Limb (tissue), 2 donors: ENCODE measurements at regions not wholly inside any gene's neighbourhood (a gene's known extent, or its start where the extent isn't known, plus 50 kb on each side); places are given as distances from the start of the nearest gene placed in this dataset.

Experiments
- DNase-seq, 2 donors: peaks; one replicate each; pipeline ENCODE4 v3.0.0-alpha.2; 2016; ENCODE audit errors: extremely low spot score in 2 of 2

DNA sequence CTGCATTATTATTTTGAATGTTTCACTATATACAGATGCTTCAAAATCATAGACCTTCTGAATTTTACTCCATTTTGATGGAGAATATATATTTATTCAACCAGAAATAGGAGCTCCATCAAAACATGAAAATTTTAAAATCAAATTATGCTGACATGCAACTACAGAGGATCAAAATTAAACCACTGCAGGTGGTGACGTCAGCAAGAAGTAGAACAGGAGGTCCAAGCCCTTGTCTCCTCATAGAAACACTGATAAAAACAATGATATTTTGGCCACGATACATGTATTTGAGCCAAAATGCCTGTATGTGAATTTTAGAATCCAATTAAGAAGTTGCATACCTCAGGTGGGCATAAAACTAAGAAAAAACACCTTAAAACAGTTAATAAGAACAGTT lies 236.6 kb upstream of the FBXL7 start:
- DNase-seq = no peak

DNA sequence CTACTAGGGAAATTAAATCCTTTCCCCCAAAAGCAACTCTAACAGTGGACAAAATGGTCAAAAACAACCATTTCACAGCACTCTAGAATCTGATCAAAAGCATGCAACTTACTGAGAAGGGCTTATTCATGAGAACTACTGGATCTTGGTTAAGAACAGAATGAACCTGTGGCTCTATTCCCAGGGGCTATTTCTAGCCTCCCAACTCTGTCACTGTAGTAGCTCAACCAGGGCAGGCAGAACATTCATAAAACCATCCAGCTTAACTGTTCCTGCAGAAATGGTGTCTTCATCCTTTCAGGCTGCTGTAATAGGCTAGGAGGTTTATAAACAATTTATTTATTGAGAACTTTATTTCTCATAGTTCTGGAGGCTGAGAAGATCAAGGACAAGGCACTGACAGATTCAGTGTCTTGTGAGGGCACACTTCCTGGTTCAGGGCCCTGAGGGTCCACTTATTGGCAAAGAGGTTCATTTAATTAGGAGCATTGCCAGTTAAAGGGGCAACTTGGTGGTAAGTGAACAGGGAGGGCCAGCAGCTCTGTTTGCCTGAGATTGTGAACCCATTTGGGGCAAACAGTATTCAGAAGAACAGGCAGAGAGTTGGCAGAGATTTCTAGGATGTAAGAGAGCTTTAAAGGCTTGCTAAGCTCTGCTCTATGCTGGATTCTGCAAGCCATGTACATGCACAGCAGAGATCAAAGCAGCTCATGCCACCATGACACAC lies 238.5 kb upstream of the FBXL7 start:
- DNase-seq = no peak

DNA sequence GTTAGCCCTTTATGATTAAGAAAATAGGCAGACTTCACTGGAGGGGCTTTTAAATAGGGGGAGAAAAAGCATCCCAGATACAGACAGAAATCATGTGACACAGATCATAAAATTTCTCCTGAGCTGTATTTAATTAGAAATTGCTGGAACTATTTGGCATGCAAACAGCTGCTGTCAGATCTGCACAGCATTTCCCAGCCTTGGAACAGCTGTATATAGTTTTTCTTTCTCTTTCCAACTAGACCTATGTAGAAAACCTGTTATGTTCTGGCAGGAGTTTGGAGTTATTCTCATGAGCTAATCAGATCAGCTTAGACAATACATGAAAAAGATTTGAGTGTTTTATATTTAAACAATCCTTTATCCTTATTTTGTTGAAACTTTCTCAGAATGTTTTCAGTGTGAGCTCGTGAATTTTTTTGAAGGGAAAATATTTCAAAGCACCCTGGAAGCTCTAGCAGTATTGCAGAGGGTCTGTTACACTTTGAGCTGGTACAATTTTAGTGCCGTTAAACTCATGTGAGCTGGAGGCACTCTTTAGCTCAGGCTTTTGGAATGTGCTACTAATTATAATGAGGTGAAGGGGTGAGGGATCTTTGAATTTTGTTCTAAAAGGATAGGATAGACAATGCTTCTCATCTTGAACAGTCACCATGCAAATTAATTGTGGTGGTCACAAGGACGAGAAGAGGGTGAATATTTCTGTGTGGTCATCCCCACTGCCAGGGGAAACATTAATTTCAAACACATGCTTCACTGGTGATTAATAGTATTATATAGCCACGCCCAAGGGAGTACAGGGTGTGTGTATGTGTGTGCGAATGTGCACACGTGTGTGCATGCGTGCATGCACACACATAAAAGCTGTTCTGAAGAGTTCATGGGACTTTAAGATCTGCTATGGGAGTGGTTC lies 239.4 kb upstream of the FBXL7 start:
- DNase-seq = peak in 1 of 2 donors; percentile 92

DNA sequence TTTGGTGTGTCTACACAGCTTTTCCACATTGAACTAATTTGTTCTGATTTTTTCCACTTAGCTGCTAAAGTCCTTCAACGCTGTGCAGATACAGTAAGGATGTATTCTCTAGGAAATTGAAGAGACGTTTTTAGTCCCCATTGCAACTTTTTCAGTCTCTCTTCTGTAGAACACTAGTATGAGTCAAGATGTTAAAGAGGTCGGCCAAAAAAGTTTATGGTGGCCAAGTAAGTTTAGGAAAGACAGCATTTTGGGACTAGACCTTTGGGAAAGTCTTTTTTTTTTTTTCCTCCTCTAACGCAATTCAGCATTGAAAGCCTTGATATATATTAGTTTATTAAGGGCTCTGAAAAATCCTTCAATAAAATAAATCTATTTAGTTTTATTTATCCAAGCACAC lies 243.5 kb upstream of the FBXL7 start:
- no peak for DNase-seq

DNA sequence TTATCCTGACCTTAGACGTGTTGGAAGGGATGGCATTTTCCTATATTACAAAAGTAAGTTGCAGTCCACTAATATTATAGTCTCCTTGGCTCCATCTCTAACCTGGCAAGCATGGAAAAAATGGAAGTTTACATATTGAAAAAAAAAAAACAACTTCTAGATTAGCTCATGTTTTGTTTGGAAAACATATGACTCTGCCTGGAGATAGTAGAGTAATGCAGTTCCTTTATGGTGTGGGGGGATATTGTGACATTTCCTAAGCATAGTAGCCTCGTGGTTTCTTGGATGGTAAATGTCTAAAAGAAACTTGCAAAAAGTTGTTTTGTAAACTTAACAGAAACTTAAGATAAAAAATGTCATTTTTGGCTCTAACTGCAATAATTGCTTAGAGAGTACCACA lies 244.4 kb upstream of the FBXL7 start:
- DNase-seq = no peak

DNA sequence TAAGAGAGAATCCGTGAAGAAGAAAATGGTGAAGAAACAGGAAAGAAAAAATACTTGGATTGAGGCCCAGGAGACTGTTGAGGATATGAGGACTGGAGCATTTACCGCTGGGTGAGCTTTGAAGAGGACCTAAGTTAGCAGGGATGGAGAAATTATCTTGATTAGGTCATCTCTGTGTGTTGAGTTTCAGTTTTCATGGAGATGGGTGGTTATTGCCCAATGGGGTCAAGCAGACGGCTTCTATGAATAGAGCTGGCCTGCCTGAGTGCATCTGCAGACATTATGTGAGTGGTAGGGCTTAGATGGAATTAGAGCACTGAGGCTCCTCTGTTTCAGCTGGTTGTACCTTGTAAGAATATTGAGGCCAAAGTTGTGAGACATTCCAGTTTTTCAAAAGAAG lies 245.4 kb upstream of the FBXL7 start:
- DNase-seq = no peak

DNA sequence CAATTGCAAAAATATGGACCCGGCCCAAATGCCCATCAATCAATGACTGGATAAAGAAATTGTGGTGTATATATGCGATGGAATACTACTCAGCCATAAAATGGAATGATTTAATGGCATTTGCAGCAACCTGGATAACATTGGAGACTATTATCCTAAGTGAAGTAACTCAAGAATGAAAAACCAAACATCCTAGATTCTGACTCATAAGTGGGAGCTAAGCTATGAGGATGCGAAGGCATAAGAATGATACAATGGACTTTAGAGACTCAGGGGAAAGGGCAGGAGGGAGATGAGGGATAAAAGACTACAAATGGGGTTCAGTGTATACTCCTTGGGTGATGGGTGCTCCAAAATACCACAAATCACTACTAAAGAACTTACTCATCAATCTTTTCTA lies 247.6 kb upstream of the FBXL7 start:
- DNase-seq = no peak

DNA sequence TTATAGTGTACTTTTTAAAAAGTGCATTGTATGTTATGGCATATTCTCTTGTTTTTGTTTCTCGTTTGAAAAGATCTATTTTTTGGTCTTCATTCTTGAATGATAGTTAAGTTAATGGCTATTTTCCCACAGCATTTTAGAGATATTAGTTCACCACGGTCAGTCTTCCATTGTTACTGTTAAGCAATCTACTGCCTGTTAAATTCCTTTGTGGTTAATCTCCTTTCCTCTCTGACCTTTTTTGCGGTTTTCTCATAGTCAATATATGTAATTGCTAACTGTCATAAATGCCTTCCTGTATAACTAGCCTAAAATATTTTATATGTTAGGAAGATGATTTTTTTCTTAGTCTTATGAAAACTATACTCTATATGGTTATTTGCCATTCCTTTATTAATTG lies 250.8 kb upstream of the FBXL7 start:
- DNase-seq = no peak

DNA sequence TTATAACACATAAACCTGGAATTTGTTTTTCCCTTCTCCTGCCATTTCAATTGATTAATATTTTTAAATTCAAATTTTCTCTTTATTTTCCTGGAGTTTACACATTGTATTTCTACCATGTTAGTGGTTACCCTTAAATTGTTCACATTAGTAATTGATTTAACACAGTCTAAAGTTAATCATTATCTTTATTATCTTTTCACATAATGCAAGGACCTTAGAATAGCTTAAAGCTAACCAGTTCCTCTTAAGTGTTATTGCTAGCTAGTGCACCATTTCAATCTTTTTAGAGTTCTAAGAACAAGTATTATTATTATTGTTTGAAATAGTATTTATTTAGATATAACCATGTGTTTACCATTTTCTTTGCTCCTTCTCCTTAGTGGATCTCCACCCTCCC lies 251.2 kb upstream of the FBXL7 start:
- DNase-seq = no peak

DNA sequence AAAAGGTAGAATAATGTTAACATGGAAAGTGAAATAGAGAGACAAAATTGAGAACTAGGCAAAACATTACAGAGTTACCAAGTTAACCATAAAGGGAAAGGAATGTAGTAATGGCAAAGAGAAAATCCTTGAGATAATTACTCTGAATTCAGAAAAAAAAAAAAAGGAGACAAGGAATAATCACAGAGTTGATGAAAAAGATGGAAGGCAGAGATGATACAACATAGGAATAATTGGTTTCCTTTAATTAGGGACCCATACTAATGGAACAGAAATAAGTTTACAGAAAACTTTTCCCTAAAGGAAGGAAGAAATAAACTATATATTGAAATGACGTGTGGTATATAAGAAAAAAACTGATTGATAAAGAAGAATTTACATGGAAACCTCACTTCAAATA lies 254.1 kb upstream of the FBXL7 start:
- no peak for DNase-seq

DNA sequence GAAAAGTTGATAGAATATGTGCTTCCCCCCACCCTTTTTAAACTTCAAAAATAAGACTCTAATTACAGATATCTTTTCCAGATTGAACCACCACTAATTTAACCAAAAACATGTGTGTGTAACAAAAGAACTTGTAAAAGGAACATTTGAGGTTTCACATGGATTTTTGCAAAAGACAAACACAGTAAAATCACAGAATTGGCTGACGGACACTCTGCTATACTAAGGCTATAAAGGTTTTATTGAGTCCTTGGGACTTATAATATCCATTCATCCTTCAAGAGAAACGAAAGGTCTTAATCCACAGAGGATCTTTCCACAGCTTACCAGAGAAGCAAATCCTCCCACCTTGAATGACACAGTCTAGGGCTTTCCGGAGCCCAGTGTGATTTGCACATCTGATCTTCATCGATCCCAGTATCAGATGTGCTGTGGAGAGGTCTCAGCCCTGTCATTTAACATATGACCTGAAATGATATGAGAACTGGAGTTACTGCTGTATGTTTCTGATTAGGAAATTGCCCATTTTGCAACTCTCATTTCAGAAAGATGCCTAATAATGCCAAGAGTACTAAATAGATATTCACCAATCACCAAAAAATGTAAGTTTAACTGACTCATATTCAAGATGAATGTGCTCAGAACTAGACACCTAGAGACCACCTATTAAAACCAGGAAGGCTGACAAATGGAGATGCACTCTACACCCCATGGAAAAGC lies 256.5 kb upstream of the FBXL7 start:
- peak in 1 of 2 donors; percentile 54 for DNase-seq

DNA sequence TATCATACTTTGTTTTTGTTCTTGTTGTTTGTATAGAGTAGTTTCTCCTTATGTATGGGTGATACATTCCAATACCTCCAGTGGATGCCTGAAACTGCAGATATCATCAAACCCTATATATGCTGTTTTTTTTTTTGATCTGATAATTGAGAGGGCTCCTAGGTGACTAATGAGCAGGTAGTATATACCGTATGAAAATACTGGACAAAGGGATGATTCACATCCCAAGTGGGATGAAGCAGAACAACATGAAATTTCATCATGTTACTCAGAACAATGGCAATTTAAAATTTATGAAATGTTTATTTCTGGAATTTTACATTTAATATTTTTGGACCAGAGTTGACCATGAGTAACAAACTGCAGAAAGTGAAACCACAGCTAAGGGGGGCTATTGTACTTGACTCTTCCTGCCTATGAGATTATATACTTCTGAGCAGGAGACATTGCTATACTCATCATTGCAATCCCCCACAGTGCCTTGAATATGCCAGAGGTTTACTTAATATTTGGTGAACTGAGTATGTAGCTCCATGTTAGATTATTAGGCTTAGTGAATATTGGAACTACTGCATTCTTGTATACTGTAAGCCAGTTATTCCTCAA lies 258.7 kb upstream of the FBXL7 start:
- DNase-seq = no peak

DNA sequence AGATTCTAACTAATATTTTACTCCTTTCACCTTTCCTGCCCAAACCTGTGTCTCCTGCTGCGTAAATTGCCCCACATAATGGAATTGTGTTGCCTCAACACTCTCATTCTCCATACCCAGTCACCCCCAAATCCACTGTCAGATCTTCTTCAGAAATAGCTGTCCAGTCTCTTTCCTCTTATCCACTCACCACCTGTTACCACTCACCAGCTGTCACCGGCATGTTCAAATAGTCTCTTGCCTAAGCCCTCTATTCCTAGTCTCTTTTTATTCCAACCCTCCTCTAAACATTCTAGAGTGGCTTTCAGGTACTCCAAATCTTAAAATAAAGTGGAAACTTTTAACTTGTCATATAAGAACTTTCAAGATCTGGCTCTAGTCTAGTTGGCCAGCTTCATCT lies 262.0 kb upstream of the FBXL7 start:
- no peak for DNase-seq

DNA sequence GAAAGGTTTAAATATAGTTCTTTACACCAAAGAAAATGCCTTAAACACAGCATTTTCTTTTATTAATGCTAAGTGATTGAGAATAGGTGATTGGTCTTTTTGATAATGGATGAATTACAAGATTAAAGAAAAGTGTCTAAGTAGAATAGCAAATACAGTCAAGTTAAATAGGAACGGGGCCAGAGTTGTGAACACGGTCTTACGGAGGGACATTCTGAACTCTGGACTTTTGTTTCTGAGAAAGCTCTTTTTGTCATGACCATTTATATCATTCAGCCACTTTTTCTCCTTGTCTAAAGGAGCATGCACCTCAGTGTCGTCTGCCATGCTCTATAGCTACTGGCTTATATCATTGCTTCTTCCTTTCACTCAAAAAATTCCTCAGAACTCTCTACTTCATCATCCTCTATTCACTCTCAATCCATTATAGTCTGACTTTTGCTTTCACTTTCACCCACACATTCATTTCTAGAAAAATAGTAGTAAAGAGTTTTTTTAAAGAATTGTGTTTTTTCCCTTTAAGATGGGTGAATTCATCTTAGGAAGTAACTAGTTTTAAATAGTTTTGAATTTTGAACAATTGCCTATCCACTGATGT lies 263.0 kb upstream of the FBXL7 start:
- DNase-seq = no peak

DNA sequence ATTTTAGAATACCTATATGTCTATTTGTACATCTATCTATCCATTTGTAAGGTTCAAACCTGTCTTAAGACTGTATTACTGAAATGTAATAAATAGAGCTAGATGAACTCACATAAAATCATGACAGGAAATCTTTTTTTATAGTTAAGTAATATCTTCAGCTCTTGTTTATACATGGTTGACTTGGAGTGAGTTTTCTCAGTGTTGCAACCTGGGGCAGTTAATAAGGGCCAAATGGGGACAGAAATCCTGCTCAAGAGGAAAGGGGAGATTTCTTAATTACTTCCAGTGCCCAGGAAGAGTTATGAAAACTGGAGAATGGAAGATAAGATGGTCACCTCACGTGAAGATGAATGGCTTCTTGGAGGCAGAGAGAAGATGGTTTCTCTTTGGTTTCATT lies 265.1 kb upstream of the FBXL7 start:
- no peak for DNase-seq

DNA sequence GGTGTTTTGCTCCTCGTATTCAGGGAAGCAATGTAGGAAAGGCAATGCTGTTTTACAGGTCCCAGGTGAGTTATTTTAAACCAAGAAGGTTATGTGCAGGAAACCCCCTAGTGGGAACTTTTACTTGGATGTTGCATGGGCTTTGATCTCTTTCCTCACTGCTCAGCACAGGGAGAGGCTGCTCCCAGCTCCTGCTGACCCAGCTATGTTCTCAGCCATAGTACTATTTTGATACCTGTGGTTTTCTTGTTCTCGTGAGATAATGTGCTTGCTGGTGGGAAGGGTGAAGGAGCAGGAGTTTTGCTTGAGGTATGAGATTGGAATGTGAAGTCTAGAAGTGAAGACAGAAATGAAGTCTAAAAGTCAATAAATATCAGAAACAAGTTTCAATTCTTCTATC lies 265.6 kb upstream of the FBXL7 start:
- no peak for DNase-seq

DNA sequence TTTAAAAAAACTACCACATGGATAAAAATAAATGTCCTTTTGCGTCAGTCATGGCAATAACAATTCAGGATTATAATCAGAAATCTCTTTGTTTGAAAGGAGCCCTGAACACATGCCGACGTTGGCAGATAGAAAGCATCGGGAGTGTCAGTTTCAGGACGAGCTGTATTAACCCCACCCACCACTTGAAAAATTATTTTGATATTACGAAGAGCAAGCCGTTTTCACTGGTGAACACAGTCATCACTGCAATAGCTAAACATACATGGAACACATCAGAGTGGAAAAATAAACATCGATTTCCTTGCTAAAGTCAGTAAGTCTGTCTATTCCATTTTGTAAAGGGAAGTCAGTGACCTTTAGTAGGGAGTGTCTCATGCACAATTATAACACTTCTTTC lies 266.4 kb upstream of the FBXL7 start:
- DNase-seq = no peak

DNA sequence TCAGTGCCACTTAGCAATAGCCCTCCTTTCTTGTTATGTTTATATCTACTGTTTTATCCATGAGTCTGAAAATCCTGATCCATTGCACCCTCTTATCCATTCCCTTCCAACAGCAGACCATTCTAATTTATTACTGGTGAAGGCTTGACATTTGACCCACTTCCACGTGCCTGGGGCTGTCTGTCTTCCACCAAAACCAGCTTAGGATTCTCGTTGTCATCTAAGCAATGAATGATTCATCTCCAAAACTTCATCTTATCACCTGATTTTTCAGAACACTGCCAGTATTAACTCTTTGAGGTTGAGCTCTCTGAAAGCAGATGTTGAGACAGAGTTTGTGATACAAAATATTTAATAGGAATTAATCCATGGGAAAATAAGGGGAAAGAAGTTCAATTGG lies 277.8 kb upstream of the FBXL7 start:
- DNase-seq = no peak

DNA sequence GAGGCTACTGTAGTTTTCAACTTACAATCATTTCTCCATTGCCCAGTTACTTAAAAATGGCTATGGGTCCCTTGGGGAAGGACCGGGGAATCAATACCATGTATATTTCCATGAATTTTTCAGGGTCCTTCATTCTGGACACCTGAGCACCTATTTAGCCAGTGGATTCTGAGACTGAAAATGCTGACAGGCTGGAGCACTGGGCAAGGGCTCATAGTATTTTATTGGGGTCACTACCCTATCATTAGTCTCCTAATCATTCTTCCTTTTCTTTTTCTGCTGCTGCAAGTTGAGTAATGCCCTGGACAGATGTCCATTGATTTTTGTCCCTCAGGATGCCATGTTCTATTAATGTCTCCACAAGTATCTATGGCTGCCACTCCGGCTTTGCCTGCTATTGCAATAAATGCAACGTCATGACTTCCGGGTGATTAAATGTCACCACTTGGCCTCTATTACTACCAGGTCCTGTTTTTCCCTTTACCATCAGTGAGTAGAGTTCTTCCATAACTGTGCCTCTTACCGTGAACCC lies 279.3 kb upstream of the FBXL7 start:
- no peak for DNase-seq

DNA sequence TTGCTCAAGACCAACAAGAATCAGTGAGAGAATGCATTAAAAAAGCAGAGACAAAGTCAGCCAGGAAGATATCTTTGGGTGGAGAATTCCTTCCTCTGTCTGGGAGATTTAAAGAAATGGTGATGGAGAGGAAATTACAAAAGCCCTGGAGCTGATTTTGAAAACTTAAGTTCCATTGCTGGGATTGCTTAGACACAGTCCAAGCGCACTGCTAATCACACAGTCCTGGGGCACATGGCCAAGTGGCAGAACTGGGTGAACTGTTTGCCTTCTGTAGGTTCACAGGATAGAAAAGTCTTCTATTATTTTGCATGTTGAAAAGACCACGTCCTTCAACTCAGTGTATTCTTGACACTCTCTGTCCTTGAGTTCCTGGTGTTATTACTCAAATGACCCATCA lies 284.9 kb upstream of the FBXL7 start:
- DNase-seq = no peak

DNA sequence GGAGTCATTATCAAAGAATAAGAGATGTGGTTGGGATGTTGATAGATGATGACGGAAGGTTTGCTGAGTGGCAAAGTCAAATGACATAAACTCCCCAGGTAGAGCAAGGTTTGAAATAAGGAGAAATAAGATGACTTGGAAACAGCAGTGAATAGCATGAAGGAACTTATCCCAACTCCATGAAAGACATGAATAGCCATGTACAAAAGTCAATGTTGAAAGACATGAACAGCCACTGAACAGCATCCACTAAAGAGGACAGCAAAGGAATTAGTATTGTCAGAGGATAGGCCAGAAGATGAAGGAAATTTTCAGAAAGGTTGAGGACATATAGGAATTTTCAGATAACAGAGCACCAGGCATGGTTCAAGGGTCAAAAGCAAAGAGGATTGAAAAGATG lies 286.0 kb upstream of the FBXL7 start:
- DNase-seq = no peak
